ENCODE measurements at regions not wholly inside any gene's neighbourhood (a gene's known extent, or its start where the extent isn't known, plus 50 kb on each side); places are given as distances from the start of the nearest gene placed in this dataset.
"Not testable (repeated sequence)": the region's sequence is repeated elsewhere in the genome, so short reads cannot be mapped to it uniquely, and the experiment has no call there.

- TF ChIP-seq CTCF (IDR thresholded peaks at IDR 0.05 in 8 of 11, conservative IDR thresholded peaks at IDR 0.05 in 3 of 11); POLR2A (IDR thresholded peaks at IDR 0.05); POLR2AphosphoS5 (IDR thresholded peaks at IDR 0.05): not testable (repeated sequence)
These were observed 79.2 kb upstream of the ZDHHC15 start for GRCh38 chrX:75602022-75602421.
